ENCODE measurements at regions not wholly inside any gene's neighbourhood (a gene's known extent, or its start where the extent isn't known, plus 50 kb on each side); places are given as distances from the start of the nearest gene placed in this dataset.

- TF ChIP-seq FOXJ3 (CRISPR knock-in tag; IDR thresholded peaks at IDR 0.05; ENCODE audit: borderline replicate concordance): no peak
- no peak for TF ChIP-seq TEAD1 (CRISPR knock-in tag; IDR thresholded peaks at IDR 0.05)
- TF ChIP-seq ESRRA (CRISPR knock-in tag; IDR thresholded peaks at IDR 0.05; ENCODE audit: borderline replicate concordance): no peak
- TF ChIP-seq, protein P1, sequence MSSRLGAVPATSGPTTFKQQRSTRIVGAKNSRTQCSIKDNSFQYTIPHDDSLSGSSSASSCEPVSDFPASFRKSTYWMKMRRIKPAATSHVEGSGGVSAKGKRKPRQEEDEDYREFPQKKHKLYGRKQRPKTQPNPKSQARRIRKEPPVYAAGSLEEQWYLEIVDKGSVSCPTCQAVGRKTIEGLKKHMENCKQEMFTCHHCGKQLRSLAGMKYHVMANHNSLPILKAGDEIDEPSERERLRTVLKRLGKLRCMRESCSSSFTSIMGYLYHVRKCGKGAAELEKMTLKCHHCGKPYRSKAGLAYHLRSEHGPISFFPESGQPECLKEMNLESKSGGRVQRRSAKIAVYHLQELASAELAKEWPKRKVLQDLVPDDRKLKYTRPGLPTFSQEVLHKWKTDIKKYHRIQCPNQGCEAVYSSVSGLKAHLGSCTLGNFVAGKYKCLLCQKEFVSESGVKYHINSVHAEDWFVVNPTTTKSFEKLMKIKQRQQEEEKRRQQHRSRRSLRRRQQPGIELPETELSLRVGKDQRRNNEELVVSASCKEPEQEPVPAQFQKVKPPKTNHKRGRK (CRISPR knock-in tag; IDR thresholded peaks at IDR 0.05; ENCODE audit: borderline replicate concordance): no peak
- no peak for TF ChIP-seq SOX15 (CRISPR knock-in tag; IDR thresholded peaks at IDR 0.05)
- TF ChIP-seq, protein P2, sequence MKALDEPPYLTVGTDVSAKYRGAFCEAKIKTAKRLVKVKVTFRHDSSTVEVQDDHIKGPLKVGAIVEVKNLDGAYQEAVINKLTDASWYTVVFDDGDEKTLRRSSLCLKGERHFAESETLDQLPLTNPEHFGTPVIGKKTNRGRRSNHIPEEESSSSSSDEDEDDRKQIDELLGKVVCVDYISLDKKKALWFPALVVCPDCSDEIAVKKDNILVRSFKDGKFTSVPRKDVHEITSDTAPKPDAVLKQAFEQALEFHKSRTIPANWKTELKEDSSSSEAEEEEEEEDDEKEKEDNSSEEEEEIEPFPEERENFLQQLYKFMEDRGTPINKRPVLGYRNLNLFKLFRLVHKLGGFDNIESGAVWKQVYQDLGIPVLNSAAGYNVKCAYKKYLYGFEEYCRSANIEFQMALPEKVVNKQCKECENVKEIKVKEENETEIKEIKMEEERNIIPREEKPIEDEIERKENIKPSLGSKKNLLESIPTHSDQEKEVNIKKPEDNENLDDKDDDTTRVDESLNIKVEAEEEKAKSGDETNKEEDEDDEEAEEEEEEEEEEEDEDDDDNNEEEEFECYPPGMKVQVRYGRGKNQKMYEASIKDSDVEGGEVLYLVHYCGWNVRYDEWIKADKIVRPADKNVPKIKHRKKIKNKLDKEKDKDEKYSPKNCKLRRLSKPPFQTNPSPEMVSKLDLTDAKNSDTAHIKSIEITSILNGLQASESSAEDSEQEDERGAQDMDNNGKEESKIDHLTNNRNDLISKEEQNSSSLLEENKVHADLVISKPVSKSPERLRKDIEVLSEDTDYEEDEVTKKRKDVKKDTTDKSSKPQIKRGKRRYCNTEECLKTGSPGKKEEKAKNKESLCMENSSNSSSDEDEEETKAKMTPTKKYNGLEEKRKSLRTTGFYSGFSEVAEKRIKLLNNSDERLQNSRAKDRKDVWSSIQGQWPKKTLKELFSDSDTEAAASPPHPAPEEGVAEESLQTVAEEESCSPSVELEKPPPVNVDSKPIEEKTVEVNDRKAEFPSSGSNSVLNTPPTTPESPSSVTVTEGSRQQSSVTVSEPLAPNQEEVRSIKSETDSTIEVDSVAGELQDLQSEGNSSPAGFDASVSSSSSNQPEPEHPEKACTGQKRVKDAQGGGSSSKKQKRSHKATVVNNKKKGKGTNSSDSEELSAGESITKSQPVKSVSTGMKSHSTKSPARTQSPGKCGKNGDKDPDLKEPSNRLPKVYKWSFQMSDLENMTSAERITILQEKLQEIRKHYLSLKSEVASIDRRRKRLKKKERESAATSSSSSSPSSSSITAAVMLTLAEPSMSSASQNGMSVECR (CRISPR knock-in tag; IDR thresholded peaks at IDR 0.05; ENCODE audit: borderline replicate concordance): no peak
- no peak for TF ChIP-seq ZNF121 (CRISPR knock-in tag; IDR thresholded peaks at IDR 0.05)
- TF ChIP-seq RORB (CRISPR knock-in tag; IDR thresholded peaks at IDR 0.05): no peak
Observed at GRCh38 chr6:102582569-102582968, 1189.1 kb downstream of the GRIK2 start (continued).

DNA sequence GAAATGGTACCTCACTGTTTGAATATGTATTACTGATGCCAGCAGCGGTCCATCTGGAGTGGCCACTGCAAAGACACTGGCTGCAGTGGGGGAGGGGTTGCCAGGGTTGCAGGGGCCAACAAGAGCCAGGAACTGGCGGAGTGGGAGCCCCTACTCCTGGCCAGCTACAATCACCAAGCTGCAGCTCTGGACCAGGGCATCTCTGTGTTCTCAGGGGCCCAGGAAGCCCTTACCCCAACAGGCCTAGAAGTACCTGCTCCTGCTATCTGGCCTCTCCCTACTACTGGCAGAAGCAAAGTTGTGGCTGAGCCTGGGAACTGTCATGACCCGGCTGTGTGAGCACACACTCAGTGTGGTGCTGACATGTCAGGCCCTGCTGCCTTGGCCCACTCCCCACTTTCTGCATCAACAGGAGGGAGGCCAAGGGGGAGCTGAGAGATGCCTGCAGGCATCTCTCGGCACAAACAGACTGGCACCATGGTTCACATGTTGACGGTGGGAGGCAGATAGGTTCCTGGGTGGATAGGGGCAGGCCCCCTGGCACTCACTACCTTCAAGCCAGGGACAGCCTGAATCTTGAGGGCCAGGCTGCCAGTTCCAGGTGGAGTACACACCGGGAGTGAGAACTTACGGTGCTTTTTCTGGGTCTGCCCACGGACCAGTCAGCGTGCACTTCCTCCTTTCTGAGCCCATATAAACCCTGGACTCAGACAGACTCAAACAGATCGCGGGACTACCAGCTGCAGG lies 1188.0 kb downstream of the GRIK2 start:
- Mint-ChIP-seq H3K27ac (no peak overlapping the region), H3K36me3 (peaks cover 6% of the 10 kb centered on the region; the same call in 1 of the 2 replicates), H3K4me3 (no peak overlapping the region), H3K4me1 (no peaks in the 10 kb centered on the region), H3K27me3 (ENCODE audit: low read depth) (no peaks in the 10 kb centered on the region), H3K9me3 (peaks cover 18% of the 10 kb centered on the region)
- POLR2A ChIA-PET: no interaction called here
- DNase-seq (ENCODE audit: low spot score) (no peak), ATAC-seq (no peak)
- CTCF ChIA-PET: no interaction called here
- TF ChIP-seq TP53 (CRISPR knock-in tag; IDR thresholded peaks at IDR 0.05) (no peak), ATF3 (CRISPR knock-in tag; conservative IDR thresholded peaks at IDR 0.05) (no peak), MAX (CRISPR knock-in tag; IDR thresholded peaks at IDR 0.05) (no peak), GTF2I (CRISPR knock-in tag; conservative IDR thresholded peaks at IDR 0.05) (no peak), NR1H2 (CRISPR knock-in tag; IDR thresholded peaks at IDR 0.05) (no peak), KAT7 (CRISPR knock-in tag; IDR thresholded peaks at IDR 0.05; ENCODE audit: borderline replicate concordance) (no peak), ZNF121 (CRISPR knock-in tag; IDR thresholded peaks at IDR 0.05) (no peak), RORB (CRISPR knock-in tag; IDR thresholded peaks at IDR 0.05) (no peak), ATF1 (CRISPR knock-in tag; IDR thresholded peaks at IDR 0.05) (no peak), GRHL2 (CRISPR knock-in tag; IDR thresholded peaks at IDR 0.05; ENCODE audit: insufficient replicate concordance, severe bottlenecking) (no peak), FOXK1 (CRISPR knock-in tag; IDR thresholded peaks at IDR 0.05) (no peak)
- TF ChIP-seq, protein P3, sequence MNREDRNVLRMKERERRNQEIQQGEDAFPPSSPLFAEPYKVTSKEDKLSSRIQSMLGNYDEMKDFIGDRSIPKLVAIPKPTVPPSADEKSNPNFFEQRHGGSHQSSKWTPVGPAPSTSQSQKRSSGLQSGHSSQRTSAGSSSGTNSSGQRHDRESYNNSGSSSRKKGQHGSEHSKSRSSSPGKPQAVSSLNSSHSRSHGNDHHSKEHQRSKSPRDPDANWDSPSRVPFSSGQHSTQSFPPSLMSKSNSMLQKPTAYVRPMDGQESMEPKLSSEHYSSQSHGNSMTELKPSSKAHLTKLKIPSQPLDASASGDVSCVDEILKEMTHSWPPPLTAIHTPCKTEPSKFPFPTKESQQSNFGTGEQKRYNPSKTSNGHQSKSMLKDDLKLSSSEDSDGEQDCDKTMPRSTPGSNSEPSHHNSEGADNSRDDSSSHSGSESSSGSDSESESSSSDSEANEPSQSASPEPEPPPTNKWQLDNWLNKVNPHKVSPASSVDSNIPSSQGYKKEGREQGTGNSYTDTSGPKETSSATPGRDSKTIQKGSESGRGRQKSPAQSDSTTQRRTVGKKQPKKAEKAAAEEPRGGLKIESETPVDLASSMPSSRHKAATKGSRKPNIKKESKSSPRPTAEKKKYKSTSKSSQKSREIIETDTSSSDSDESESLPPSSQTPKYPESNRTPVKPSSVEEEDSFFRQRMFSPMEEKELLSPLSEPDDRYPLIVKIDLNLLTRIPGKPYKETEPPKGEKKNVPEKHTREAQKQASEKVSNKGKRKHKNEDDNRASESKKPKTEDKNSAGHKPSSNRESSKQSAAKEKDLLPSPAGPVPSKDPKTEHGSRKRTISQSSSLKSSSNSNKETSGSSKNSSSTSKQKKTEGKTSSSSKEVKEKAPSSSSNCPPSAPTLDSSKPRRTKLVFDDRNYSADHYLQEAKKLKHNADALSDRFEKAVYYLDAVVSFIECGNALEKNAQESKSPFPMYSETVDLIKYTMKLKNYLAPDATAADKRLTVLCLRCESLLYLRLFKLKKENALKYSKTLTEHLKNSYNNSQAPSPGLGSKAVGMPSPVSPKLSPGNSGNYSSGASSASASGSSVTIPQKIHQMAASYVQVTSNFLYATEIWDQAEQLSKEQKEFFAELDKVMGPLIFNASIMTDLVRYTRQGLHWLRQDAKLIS (CRISPR knock-in tag; IDR thresholded peaks at IDR 0.05; ENCODE audit: borderline replicate concordance): no peak
- TF ChIP-seq, protein P4, sequence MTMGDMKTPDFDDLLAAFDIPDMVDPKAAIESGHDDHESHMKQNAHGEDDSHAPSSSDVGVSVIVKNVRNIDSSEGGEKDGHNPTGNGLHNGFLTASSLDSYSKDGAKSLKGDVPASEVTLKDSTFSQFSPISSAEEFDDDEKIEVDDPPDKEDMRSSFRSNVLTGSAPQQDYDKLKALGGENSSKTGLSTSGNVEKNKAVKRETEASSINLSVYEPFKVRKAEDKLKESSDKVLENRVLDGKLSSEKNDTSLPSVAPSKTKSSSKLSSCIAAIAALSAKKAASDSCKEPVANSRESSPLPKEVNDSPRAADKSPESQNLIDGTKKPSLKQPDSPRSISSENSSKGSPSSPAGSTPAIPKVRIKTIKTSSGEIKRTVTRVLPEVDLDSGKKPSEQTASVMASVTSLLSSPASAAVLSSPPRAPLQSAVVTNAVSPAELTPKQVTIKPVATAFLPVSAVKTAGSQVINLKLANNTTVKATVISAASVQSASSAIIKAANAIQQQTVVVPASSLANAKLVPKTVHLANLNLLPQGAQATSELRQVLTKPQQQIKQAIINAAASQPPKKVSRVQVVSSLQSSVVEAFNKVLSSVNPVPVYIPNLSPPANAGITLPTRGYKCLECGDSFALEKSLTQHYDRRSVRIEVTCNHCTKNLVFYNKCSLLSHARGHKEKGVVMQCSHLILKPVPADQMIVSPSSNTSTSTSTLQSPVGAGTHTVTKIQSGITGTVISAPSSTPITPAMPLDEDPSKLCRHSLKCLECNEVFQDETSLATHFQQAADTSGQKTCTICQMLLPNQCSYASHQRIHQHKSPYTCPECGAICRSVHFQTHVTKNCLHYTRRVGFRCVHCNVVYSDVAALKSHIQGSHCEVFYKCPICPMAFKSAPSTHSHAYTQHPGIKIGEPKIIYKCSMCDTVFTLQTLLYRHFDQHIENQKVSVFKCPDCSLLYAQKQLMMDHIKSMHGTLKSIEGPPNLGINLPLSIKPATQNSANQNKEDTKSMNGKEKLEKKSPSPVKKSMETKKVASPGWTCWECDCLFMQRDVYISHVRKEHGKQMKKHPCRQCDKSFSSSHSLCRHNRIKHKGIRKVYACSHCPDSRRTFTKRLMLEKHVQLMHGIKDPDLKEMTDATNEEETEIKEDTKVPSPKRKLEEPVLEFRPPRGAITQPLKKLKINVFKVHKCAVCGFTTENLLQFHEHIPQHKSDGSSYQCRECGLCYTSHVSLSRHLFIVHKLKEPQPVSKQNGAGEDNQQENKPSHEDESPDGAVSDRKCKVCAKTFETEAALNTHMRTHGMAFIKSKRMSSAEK (CRISPR knock-in tag; IDR thresholded peaks at IDR 0.05; ENCODE audit: borderline replicate concordance): no peak
- TF ChIP-seq, protein P5, sequence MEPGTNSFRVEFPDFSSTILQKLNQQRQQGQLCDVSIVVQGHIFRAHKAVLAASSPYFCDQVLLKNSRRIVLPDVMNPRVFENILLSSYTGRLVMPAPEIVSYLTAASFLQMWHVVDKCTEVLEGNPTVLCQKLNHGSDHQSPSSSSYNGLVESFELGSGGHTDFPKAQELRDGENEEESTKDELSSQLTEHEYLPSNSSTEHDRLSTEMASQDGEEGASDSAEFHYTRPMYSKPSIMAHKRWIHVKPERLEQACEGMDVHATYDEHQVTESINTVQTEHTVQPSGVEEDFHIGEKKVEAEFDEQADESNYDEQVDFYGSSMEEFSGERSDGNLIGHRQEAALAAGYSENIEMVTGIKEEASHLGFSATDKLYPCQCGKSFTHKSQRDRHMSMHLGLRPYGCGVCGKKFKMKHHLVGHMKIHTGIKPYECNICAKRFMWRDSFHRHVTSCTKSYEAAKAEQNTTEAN (CRISPR knock-in tag; IDR thresholded peaks at IDR 0.05): no peak

Data from WTC11 (cell line).